ENCODE measurements at regions not wholly inside any gene's neighbourhood (a gene's known extent, or its start where the extent isn't known, plus 50 kb on each side); places are given as distances from the start of the nearest gene placed in this dataset.

GRCh38 chr7:35386082-35386815 is 132.3 kb upstream of the TBX20 start:
- no peak for DNase-seq (ENCODE audit: low read depth)

- no peak for DNase-seq (ENCODE audit: low read depth)
These were observed 131.1 kb upstream of the TBX20 start for GRCh38 chr7:35384761-35385700.

- no peak for DNase-seq (ENCODE audit: low read depth)
These were observed 126.9 kb upstream of the TBX20 start for GRCh38 chr7:35380739-35381224.

- DNase-seq (ENCODE audit: low read depth), result no peak
These were observed 125.6 kb upstream of the TBX20 start for GRCh38 chr7:35379481-35379880.

- DNase-seq (ENCODE audit: low read depth), result no peak
These were observed 121.6 kb upstream of the TBX20 start for GRCh38 chr7:35375516-35375915.

- no peak for DNase-seq (ENCODE audit: low read depth)
These were observed 121.0 kb upstream of the TBX20 start for GRCh38 chr7:35374858-35375257.

- no peak for DNase-seq (ENCODE audit: low read depth)
These were observed 117.3 kb upstream of the TBX20 start for GRCh38 chr7:35371221-35371620.

- DNase-seq (ENCODE audit: low read depth), result no peak
These were observed 116.8 kb upstream of the TBX20 start for GRCh38 chr7:35370687-35371086.

- DNase-seq (ENCODE audit: low read depth), result no peak
These were observed 112.6 kb upstream of the TBX20 start for GRCh38 chr7:35366167-35367155.

- DNase-seq (ENCODE audit: low read depth), result no peak
These were observed 111.6 kb upstream of the TBX20 start for GRCh38 chr7:35365523-35365922.

- DNase-seq (ENCODE audit: low read depth), result no peak
These were observed 108.4 kb upstream of the TBX20 start for GRCh38 chr7:35362341-35362740.

GRCh38 chr7:35359423-35359822 is 105.5 kb upstream of the TBX20 start:
- no peak for DNase-seq (ENCODE audit: low read depth)

- DNase-seq (ENCODE audit: low read depth), result no peak
These were observed 102.6 kb upstream of the TBX20 start for GRCh38 chr7:35356495-35356894.

- no peak for DNase-seq (ENCODE audit: low read depth)
These were observed 102.0 kb upstream of the TBX20 start for GRCh38 chr7:35355911-35356310.

GRCh38 chr7:35355199-35355598 is 101.3 kb upstream of the TBX20 start:
- no peak for DNase-seq (ENCODE audit: low read depth)

- no peak for DNase-seq (ENCODE audit: low read depth)
These were observed 99.6 kb upstream of the TBX20 start for GRCh38 chr7:35353481-35353880.

- DNase-seq (ENCODE audit: low read depth), result no peak
These were observed 97.6 kb upstream of the TBX20 start for GRCh38 chr7:35351466-35351865.

GRCh38 chr7:35348611-35349400 is 94.9 kb upstream of the TBX20 start:
- DNase-seq (ENCODE audit: low read depth), result no peak

GRCh38 chr7:35342786-35343185 is 88.9 kb upstream of the TBX20 start:
- no peak for DNase-seq (ENCODE audit: low read depth)

- DNase-seq (ENCODE audit: low read depth), result no peak
These were observed 85.9 kb upstream of the TBX20 start for GRCh38 chr7:35339811-35340210.

GRCh38 chr7:35336444-35336843 is 82.5 kb upstream of the TBX20 start:
- no peak for DNase-seq (ENCODE audit: low read depth)

All from activated T-cell treated with anti-CD3 and anti-CD28 coated beads for 48 hours (primary cell).